Endometrium (tissue), 2 donors: ENCODE measurements at regions not wholly inside any gene's neighbourhood (a gene's known extent, or its start where the extent isn't known, plus 50 kb on each side); places are given as distances from the start of the nearest gene placed in this dataset.
A peak's percentile ranks its signal among the peaks of the same experiment; 100 is the strongest.

Source experiments
- FAIRE-seq: peaks from 2 replicates; lab custom pipeline; 2012; peaks lifted over from hg19 to GRCh38; lab: Jason Lieb, UNC
- donor health status: control.
- donor health status: control.

DNA sequence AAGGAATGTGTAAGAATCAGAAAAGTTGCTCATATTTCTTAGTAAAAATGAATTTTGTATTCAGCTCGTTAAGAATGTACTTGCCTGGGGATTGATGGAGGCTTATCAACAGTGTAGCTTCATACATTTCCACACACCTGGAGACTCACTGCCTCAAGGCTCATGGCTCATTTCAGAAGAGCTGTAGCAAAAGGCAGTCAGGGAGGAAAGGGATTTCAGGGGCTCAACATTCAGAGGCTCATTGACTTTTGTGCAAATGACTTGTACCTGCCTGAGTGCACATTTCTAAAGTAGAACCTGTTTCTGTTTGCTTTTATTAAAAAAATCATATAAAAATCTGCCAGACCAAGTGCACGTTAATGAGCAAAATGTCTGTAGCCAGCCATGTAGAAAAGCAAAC is 304.4 kb downstream of the KCNS3 start:
- FAIRE-seq, result no peak

DNA sequence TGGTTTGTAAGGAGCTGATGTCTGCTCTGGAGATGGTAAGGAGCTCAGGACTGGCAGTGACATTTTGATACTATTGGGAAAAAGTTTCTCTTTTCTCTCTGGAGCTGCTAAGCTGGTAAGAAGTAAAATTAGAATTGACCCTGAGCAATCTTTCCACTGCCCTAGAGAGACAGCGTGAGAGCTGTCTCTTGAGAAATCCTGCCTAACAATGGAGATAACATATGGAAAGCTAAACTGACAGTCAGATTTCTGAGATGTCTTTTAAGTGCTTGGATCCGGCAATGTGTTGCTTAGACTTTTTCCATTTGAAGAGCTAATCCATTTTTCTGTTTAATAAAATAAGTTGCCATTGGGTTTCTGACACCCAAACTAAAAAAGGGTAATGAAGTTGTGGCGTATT is 302.4 kb downstream of the KCNS3 start:
- no peak for FAIRE-seq

GRCh38 chr2:18180031-18180610 is 301.7 kb downstream of the KCNS3 start:
- no peak for FAIRE-seq

DNA sequence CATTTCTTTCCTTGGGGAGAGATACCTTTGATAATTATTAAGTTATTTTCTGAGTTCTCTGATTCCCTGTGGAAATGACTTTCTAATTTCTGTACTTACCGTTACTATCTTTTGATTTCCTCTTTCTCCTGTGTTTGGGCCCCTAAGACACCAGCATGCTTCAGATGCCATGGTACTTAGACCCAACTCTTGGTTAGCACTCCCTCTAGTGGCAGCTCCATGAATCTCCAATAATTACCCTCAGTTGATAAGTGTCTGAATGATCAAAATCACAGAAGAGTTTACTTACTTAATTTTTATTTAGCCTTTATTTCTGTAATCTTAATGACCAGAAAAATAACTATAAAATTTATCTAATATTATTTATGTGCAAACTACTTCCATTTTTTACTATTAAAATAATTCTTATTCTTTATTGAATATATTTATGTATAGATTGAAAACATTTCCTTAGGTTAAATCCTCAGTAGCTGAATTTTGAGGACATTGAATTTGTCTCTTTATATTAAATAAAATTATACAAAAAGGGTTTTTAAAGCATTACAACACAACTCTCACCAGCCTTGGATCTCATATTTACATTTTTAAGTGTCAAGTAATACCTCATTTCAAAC is 300.4 kb downstream of the KCNS3 start:
- peak; percentile 46 for FAIRE-seq

- no peak for FAIRE-seq
These were observed 298.3 kb downstream of the KCNS3 start for GRCh38 chr2:18176679-18177215.

GRCh38 chr2:18172607-18173006 is 294.1 kb downstream of the KCNS3 start:
- no peak for FAIRE-seq

- FAIRE-seq, result no peak
These were observed 293.0 kb downstream of the KCNS3 start for GRCh38 chr2:18171191-18172139.

- no peak for FAIRE-seq
These were observed 292.2 kb downstream of the KCNS3 start for GRCh38 chr2:18170642-18171041.

GRCh38 chr2:18169893-18170175 is 291.4 kb downstream of the KCNS3 start:
- no peak for FAIRE-seq

DNA sequence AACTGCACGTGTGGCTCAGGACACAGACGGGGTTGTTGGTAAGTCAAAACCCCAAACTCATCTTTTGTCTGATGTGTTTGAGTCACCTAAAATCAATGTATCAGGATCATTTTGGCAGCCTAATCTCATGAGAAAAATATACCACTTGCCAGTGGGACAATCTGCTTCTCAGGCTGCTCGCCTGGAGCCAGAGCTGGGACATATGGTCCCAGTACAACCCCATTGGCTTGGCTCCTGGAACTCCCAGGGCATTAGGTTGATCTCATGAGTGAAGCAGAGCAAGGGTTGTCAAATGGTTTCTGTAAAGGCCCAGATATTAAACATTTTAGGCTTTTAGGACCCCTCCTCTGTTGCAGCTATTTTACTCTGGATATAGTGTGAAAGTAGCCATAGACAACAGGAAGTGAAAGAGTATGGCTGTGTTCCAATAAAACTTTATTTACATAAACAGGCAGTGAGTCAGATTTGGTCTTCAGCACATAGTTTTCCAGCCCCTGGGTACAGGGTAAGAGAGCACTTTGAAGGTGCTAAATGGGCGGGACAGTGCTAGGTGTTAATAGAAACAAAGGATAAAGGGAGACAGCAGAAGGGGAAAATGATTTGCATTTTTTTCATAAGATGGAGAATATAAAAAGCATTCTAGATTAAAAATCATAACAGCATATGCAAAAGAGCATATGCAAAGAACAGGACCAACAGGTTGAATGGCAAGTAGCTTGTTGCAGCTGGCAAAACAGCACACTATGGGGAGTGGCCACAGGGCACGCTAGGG is 290.8 kb downstream of the KCNS3 start:
- FAIRE-seq, result no peak

- no peak for FAIRE-seq
These were observed 289.4 kb downstream of the KCNS3 start for GRCh38 chr2:18167871-18168270.

DNA sequence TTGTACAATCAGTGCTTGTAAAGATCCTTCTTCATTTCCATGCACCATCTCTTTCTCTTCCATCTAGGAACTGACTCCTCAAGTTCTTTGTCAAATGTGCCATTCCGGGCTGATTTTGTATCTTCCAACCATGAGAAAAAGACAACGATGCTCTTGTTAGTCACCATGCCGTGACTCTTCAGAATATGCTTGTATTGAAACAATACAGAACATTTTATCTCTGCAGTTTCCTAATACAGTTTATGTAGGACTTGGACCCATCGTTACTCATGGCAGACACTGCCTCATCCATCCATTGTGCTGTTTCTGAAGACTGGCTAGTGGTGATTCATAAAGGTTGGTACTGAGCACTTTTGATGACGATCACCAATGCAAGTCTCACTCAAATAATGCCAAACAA is 283.2 kb downstream of the KCNS3 start:
- no peak for FAIRE-seq

GRCh38 chr2:18159896-18160295 is 281.4 kb downstream of the KCNS3 start:
- FAIRE-seq, result no peak

- FAIRE-seq, result no peak
These were observed 278.0 kb downstream of the KCNS3 start for GRCh38 chr2:18156421-18156820.

- FAIRE-seq, result no peak
These were observed 277.5 kb downstream of the KCNS3 start for GRCh38 chr2:18156002-18156401.

DNA sequence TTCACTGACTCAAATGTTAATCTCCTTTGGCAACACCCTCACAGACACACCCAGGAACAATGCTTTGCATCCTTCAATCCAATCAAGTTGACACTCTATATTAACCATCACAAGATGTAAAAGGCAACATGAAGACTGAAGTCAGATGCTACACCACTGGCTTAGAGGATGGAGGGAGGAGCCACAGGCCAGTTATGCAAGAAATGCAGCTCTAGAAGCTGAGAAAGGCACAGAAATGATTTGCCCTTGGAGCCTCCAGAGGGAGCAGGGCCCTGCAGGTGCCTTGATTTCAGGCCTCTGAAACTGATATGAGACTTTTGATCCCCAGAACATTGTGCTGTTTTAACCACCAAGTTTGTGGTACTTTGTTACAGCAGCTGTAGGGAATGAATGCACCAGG is 276.3 kb downstream of the KCNS3 start:
- FAIRE-seq, result no peak

GRCh38 chr2:18154259-18154658 is 275.8 kb downstream of the KCNS3 start:
- FAIRE-seq, result no peak

- no peak for FAIRE-seq
These were observed 275.3 kb downstream of the KCNS3 start for GRCh38 chr2:18153741-18154140.

- FAIRE-seq, result no peak
These were observed 272.8 kb downstream of the KCNS3 start for GRCh38 chr2:18151237-18151636.

GRCh38 chr2:18149660-18150246 is 271.3 kb downstream of the KCNS3 start:
- FAIRE-seq, result peak; percentile 72

- no peak for FAIRE-seq
These were observed 258.5 kb downstream of the KCNS3 start for GRCh38 chr2:18136881-18137475.

- no peak for FAIRE-seq
These were observed 254.8 kb downstream of the KCNS3 start for GRCh38 chr2:18133310-18133709.
